ENCODE measurements at regions not wholly inside any gene's neighbourhood (a gene's known extent, or its start where the extent isn't known, plus 50 kb on each side); places are given as distances from the start of the nearest gene placed in this dataset.

DNA sequence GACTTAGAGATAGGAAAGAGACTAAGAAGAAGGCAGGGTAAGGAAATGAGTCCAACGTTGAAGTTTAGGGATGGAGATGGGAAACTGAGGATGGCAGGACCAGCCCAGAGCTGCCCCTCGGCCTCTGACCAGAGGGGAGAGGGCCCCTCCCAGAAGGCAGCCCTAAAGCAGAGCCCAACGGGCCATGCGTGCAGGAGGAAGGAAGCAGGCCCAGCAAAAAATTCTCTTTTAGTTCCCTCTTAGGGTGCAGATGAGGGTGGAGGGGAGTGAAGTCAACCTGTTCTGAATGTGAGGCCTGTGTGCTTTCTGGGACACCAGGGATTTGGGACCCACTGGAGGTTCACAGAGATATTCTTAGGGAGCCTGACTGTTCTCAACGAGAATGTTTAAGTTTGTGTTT, 225.4 kb downstream of the RHOU start (continued):
- TF ChIP-seq, protein P1, sequence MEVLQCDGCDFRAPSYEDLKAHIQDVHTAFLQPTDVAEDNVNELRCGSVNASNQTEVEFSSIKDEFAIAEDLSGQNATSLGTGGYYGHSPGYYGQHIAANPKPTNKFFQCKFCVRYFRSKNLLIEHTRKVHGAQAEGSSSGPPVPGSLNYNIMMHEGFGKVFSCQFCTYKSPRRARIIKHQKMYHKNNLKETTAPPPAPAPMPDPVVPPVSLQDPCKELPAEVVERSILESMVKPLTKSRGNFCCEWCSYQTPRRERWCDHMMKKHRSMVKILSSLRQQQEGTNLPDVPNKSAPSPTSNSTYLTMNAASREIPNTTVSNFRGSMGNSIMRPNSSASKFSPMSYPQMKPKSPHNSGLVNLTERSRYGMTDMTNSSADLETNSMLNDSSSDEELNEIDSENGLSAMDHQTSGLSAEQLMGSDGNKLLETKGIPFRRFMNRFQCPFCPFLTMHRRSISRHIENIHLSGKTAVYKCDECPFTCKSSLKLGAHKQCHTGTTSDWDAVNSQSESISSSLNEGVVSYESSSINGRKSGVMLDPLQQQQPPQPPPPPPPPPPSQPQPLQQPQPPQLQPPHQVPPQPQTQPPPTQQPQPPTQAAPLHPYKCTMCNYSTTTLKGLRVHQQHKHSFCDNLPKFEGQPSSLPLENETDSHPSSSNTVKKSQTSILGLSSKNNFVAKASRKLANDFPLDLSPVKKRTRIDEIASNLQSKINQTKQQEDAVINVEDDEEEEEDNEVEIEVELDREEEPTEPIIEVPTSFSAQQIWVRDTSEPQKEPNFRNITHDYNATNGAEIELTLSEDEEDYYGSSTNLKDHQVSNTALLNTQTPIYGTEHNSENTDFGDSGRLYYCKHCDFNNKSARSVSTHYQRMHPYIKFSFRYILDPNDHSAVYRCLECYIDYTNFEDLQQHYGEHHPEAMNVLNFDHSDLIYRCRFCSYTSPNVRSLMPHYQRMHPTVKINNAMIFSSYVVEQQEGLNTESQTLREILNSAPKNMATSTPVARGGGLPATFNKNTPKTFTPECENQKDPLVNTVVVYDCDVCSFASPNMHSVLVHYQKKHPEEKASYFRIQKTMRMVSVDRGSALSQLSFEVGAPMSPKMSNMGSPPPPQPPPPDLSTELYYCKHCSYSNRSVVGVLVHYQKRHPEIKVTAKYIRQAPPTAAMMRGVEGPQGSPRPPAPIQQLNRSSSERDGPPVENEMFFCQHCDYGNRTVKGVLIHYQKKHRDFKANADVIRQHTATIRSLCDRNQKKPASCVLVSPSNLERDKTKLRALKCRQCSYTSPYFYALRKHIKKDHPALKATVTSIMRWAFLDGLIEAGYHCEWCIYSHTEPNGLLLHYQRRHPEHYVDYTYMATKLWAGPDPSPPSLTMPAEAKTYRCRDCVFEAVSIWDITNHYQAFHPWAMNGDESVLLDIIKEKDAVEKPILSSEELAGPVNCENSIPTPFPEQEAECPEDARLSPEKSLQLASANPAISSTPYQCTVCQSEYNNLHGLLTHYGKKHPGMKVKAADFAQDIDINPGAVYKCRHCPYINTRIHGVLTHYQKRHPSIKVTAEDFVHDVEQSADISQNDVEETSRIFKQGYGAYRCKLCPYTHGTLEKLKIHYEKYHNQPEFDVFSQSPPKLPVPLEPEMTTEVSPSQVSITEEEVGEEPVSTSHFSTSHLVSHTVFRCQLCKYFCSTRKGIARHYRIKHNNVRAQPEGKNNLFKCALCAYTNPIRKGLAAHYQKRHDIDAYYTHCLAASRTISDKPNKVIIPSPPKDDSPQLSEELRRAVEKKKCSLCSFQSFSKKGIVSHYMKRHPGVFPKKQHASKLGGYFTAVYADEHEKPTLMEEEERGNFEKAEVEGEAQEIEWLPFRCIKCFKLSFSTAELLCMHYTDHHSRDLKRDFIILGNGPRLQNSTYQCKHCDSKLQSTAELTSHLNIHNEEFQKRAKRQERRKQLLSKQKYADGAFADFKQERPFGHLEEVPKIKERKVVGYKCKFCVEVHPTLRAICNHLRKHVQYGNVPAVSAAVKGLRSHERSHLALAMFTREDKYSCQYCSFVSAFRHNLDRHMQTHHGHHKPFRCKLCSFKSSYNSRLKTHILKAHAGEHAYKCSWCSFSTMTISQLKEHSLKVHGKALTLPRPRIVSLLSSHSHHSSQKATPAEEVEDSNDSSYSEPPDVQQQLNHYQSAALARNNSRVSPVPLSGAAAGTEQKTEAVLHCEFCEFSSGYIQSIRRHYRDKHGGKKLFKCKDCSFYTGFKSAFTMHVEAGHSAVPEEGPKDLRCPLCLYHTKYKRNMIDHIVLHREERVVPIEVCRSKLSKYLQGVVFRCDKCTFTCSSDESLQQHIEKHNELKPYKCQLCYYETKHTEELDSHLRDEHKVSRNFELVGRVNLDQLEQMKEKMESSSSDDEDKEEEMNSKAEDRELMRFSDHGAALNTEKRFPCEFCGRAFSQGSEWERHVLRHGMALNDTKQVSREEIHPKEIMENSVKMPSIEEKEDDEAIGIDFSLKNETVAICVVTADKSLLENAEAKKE (CRISPR knock-in tag; IDR thresholded peaks at IDR 0.05) = no peak
- no peak for TF ChIP-seq EZH2 (IDR thresholded peaks at IDR 0.05; ENCODE audit: low read depth, unreplicated experiment)
- TF ChIP-seq, protein P2, sequence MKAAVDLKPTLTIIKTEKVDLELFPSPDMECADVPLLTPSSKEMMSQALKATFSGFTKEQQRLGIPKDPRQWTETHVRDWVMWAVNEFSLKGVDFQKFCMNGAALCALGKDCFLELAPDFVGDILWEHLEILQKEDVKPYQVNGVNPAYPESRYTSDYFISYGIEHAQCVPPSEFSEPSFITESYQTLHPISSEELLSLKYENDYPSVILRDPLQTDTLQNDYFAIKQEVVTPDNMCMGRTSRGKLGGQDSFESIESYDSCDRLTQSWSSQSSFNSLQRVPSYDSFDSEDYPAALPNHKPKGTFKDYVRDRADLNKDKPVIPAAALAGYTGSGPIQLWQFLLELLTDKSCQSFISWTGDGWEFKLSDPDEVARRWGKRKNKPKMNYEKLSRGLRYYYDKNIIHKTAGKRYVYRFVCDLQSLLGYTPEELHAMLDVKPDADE (IDR thresholded peaks at IDR 0.05) = no peak
- TF ChIP-seq ZNF331 (CRISPR knock-in tag; IDR thresholded peaks at IDR 0.05; ENCODE audit: low read depth) = no peak
- no peak for TF ChIP-seq EZH2phosphoT487 (IDR thresholded peaks at IDR 0.05; ENCODE audit: unreplicated experiment)
- no peak for TF ChIP-seq ZNF114 (CRISPR knock-in tag; IDR thresholded peaks at IDR 0.05)
- no peak for TF ChIP-seq STAT1 (IDR thresholded peaks at IDR 0.05; ENCODE audit: unreplicated experiment)

DNA sequence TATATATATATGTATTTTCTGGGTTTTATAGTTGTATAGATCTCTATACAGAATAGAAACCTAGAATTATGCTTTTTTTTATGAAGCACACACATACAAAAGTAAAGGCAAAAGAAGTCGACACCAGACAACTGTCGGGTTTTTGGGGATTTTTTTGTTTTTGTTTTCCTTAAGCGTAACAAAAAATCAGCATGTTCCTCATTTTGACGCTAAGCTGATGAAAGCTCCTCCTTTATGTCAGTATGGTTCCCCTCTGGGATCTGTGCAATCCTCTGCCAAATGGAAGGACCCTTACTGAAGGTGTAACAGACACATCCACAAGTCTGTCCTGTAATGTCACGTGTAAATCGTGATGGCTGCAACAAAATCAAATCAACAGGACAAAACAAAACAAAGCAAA, 226.2 kb downstream of the RHOU start:
- Histone ChIP-seq H3K27ac (ENCODE audit: low read depth) (no peak overlapping the region), H3K4me2 (no peak overlapping the region), H3K36me3 (ENCODE audit: insufficient read depth) (no peaks in the 10 kb centered on the region), H2AFZ (no peak overlapping the region), H3K27me3 (ENCODE audit: insufficient read depth) (no peaks in the 10 kb centered on the region), H3F3A (replicated peaks; ENCODE audit: low read depth) (no peaks in the 10 kb centered on the region), H3K4me1 (ENCODE audit: insufficient read depth) (no peaks in the 10 kb centered on the region), H3K9me2 (ENCODE audit: insufficient read depth) (no peaks in the 10 kb centered on the region), H4K20me1 (replicated peaks; ENCODE audit: insufficient read depth) (no peaks in the 10 kb centered on the region), H3K4me3 (no peak overlapping the region), H3K79me2 (replicated peaks; ENCODE audit: insufficient read depth) (no peaks in the 10 kb centered on the region)
- Mint-ChIP-seq H3K36me3 (ENCODE audit: low read depth) (no peaks in the 10 kb centered on the region), H3K9me3 (no peaks in the 10 kb centered on the region), H3K27me3 (ENCODE audit: insufficient read depth, low read depth, poor library complexity) (peaks cover 2% of the 10 kb centered on the region), H3K27ac (no peak overlapping the region), H3K4me3 (no peak overlapping the region), H3K4me1 (peaks cover 14% of the 10 kb centered on the region)
- ATAC-seq (no peak), DNase-seq (ENCODE audit: low spot score) (no peak)
- TF ChIP-seq POLR2AphosphoS5 (IDR thresholded peaks at IDR 0.05; ENCODE audit: low read depth) (no peak), NANOG (IDR thresholded peaks at IDR 0.05; ENCODE audit: borderline replicate concordance) (no peak), STAT1 (IDR thresholded peaks at IDR 0.05; ENCODE audit: unreplicated experiment) (no peak), ZNF331 (CRISPR knock-in tag; IDR thresholded peaks at IDR 0.05; ENCODE audit: low read depth) (no peak)
- TF ChIP-seq, protein P3, sequence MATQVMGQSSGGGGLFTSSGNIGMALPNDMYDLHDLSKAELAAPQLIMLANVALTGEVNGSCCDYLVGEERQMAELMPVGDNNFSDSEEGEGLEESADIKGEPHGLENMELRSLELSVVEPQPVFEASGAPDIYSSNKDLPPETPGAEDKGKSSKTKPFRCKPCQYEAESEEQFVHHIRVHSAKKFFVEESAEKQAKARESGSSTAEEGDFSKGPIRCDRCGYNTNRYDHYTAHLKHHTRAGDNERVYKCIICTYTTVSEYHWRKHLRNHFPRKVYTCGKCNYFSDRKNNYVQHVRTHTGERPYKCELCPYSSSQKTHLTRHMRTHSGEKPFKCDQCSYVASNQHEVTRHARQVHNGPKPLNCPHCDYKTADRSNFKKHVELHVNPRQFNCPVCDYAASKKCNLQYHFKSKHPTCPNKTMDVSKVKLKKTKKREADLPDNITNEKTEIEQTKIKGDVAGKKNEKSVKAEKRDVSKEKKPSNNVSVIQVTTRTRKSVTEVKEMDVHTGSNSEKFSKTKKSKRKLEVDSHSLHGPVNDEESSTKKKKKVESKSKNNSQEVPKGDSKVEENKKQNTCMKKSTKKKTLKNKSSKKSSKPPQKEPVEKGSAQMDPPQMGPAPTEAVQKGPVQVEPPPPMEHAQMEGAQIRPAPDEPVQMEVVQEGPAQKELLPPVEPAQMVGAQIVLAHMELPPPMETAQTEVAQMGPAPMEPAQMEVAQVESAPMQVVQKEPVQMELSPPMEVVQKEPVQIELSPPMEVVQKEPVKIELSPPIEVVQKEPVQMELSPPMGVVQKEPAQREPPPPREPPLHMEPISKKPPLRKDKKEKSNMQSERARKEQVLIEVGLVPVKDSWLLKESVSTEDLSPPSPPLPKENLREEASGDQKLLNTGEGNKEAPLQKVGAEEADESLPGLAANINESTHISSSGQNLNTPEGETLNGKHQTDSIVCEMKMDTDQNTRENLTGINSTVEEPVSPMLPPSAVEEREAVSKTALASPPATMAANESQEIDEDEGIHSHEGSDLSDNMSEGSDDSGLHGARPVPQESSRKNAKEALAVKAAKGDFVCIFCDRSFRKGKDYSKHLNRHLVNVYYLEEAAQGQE (IDR thresholded peaks at IDR 0.05; ENCODE audit: unreplicated experiment) = no peak

Measured in GM23338 (cell line).